Endothelial cell of umbilical vein (primary cell): ENCODE measurements at regions not wholly inside any gene's neighbourhood (a gene's known extent, or its start where the extent isn't known, plus 50 kb on each side); places are given as distances from the start of the nearest gene placed in this dataset.

Experiments used
- BruUV-seq: library from RNA; stranded (reverse); fragments of 400-500 nt; replicated peaks from 2 replicates; lab custom pipeline; 2021; lab: Mats Ljungman, UMichigan
- CTCF ChIA-PET: fragments of 300-600, 350-600 bp; sonication (Branson Sonifier 250); formaldehyde crosslinking; loops from one replicate; lab custom pipeline; 2021; ENCODE audit warnings: antibody characterized with exemption, inconsistent platforms; lab: Charles Lee
- POLR2A ChIA-PET: fragments of 300-600, 350-600 bp; sonication (Branson Sonifier 250); formaldehyde crosslinking; loops from one replicate; lab custom pipeline; 2021; ENCODE audit warnings: antibody characterized with exemption, inconsistent platforms; lab: Charles Lee
- DNase-seq: peaks from one replicate; pipeline ENCODE4 v3.0.0-alpha.2; 2011; ENCODE audit warnings: low read depth, low spot score
- FAIRE-seq: peaks from 2 replicates; lab custom pipeline; 2011; peaks lifted over from hg19 to GRCh38; lab: Jason Lieb, UNC
- H2AFZ ChIP-seq: 2 replicates; pipeline ENCODE4 v1.6.0; 2012; ENCODE audit warnings: low read depth, low read length, control low read depth, inconsistent platforms
- H3K27ac ChIP-seq: 2 replicates; pipeline ENCODE4 v1.5.1; 2011; ENCODE audit warnings: low read depth, mild to moderate bottlenecking, control low read depth, low read length, moderate library complexity; ENCODE audit not compliant: insufficient read depth
- H3K27me3 ChIP-seq, 2 experiments: 2 replicates each; pipeline versions ENCODE4 v1.6.0 to v1.6.1; 2011; ENCODE audit warnings: low read length in 2 of 2, mixed read lengths in 1 of 2; ENCODE audit not compliant: control insufficient read depth in 2 of 2, insufficient read depth in 2 of 2
- H3K36me3 ChIP-seq, 2 experiments: 2 replicates in 1 of 2; 3 replicates in 1 of 2; pipeline ENCODE4 v1.5.1; 2011; ENCODE audit warnings: low read length in 2 of 2, mild to moderate bottlenecking in 1 of 2, moderate library complexity in 1 of 2; ENCODE audit not compliant: control insufficient read depth in 2 of 2, insufficient read depth in 2 of 2; ENCODE audit errors: extremely low read depth in 1 of 2
- H3K4me1 ChIP-seq: 3 replicates; pipeline ENCODE4 v1.5.1; 2011; ENCODE audit warnings: mild to moderate bottlenecking, low read length; ENCODE audit not compliant: control insufficient read depth, insufficient read depth; ENCODE audit errors: extremely low read depth
- H3K4me2 ChIP-seq: 2 replicates; pipeline ENCODE4 v1.6.1; 2011; ENCODE audit warnings: low read length, control low read depth, mixed read lengths; ENCODE audit not compliant: insufficient read depth
- H3K4me3 ChIP-seq, 3 experiments: fragments of 200-600 bp in 1 of 3; sonication (generic), shearing (Covaris generic) in 1 of 3; replicated peaks in 1 of 3; 2 replicates each; pipeline ENCODE4 v1.5.1; 2011 to 2016; ENCODE audit warnings: control low read depth in 3 of 3, low read length in 3 of 3, mild to moderate bottlenecking in 2 of 3, inconsistent platforms in 1 of 3, low read depth in 1 of 3, moderate library complexity in 1 of 3; ENCODE audit not compliant: insufficient read depth in 1 of 3
- H3K79me2 ChIP-seq: 2 replicates; pipeline ENCODE4 v1.6.0; 2012; ENCODE audit warnings: low read length, inconsistent platforms; ENCODE audit not compliant: control insufficient read depth, insufficient read depth
- H3K9ac ChIP-seq: replicated peaks from 2 replicates; pipeline ENCODE3; 2011; ENCODE audit warnings: low read length, control low read depth; ENCODE audit not compliant: insufficient read depth; ENCODE audit errors: extremely low read depth
- H3K9me1 ChIP-seq: replicated peaks from 3 replicates; pipeline ENCODE4 v1.6.0; 2011; ENCODE audit warnings: mild to moderate bottlenecking, low read length; ENCODE audit not compliant: control insufficient read depth, insufficient read depth; ENCODE audit errors: extremely low read depth
- H3K9me3 ChIP-seq: replicated peaks from 2 replicates; pipeline ENCODE4 v1.5.1; 2012; ENCODE audit warnings: low read length, inconsistent platforms; ENCODE audit not compliant: control insufficient read depth, insufficient read depth
- H4K20me1 ChIP-seq: replicated peaks from 2 replicates; pipeline ENCODE3; 2011; ENCODE audit warnings: mild to moderate bottlenecking, low read length; ENCODE audit not compliant: control insufficient read depth, insufficient read depth; ENCODE audit errors: extremely low read depth
- EZH2 ChIP-seq: IDR thresholded peaks from 2 replicates; pipeline ENCODE4 v1.6.1; 2012; ENCODE audit warnings: borderline replicate concordance, low read depth, mild to moderate bottlenecking, moderate library complexity, low read length, inconsistent platforms; ENCODE audit not compliant: severe bottlenecking
- FOS ChIP-seq: IDR thresholded peaks from 2 replicates; pipeline ENCODE4 v1.6.1; 2011; ENCODE audit warnings: mild to moderate bottlenecking, low read length, moderate library complexity, borderline replicate concordance; ENCODE audit not compliant: insufficient read depth
- GATA2 ChIP-seq: IDR thresholded peaks from 2 replicates; pipeline ENCODE4 v1.7.0; 2011; ENCODE audit warnings: low read depth, mild to moderate bottlenecking, moderate library complexity, mixed read lengths, low read length; ENCODE audit not compliant: insufficient read length, insufficient read depth
- JUN ChIP-seq: IDR thresholded peaks from 2 replicates; pipeline ENCODE4 v1.6.1; 2011; ENCODE audit warnings: borderline replicate concordance, low read depth; ENCODE audit not compliant: insufficient read length, insufficient read depth
- MYC ChIP-seq: IDR thresholded peaks from one replicate; pipeline ENCODE4 v1.6.1; 2011; ENCODE audit warnings: mild to moderate bottlenecking, low read depth, low read length
- POLR2A ChIP-seq: IDR thresholded peaks from 2 replicates; pipeline ENCODE4 v1.6.1; 2012; ENCODE audit warnings: low read depth, mild to moderate bottlenecking, control low read depth, low read length
- POLR2AphosphoS5 ChIP-seq: IDR thresholded peaks from 2 replicates; pipeline ENCODE4 v1.6.1; 2012; ENCODE audit warnings: low read depth, mild to moderate bottlenecking, control low read depth, low read length, moderate library complexity; ENCODE audit not compliant: insufficient read depth
- dilution Hi-C: fragments of 300-500 bp; cut with MboI; formaldehyde crosslinking; loops from one replicate; pipeline ENCODE4 v1.15.0; 2019; ENCODE audit warnings: low sequenced_read_pairs; ENCODE audit not compliant: extremely low pct_ligation_motif_present
- intact Hi-C: fragments of 100-400 bp; cut with micrococcal nuclease; formaldehyde crosslinking; loops from one replicate; pipeline ENCODE4 v1.10.0; 2022
- TF ChIP-seq, protein P1 (sequence below), 2 donors: IDR thresholded peaks; 1 replicate in 1 of 2; 2 replicates in 1 of 2; pipeline ENCODE4 v1.5.1; 2011; ENCODE audit warnings: low read length in 2 of 2, mild to moderate bottlenecking in 2 of 2, moderate library complexity in 2 of 2, control low read depth in 1 of 2, inconsistent platforms in 1 of 2, low read depth in 1 of 2; ENCODE audit not compliant: insufficient read depth in 1 of 2; ENCODE audit errors: extremely low read depth in 1 of 2
- TF ChIP-seq, protein P2 (sequence below): IDR thresholded peaks from 2 replicates; pipeline ENCODE4 v1.6.1; 2011; ENCODE audit not compliant: insufficient read depth, insufficient read length

DNA sequence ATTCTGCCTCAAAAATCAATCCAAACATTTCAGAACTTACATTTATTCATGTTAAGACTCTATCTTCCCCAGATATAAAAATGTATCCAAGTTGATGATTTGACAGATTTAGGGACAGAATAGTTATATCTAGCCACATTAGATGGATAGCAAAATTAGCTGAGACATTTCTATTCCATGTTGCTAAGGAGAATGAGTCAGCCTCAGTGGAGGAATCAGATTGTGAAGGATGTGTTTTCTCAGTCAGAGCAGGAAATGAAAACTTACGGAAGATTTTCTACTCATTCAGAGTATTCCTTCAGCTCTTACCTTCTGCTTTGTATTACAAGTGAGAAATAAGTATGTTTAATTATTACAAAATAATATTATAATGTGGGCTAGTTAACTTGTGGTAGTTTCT, 556.3 kb upstream of the ANO3 start:
- no TSS peak for BruUV-seq
- ChIA-PET POLR2A (no interaction called here), CTCF (no interaction called here)
- H3K9ac ChIP-seq = no peak overlapping the region
- no peaks in the 10 kb centered on the region for H3K9me1 ChIP-seq
- H3K4me1 ChIP-seq = no peaks in the 10 kb centered on the region
- TF ChIP-seq POLR2AphosphoS5 = no peak
- TF ChIP-seq, protein P1, sequence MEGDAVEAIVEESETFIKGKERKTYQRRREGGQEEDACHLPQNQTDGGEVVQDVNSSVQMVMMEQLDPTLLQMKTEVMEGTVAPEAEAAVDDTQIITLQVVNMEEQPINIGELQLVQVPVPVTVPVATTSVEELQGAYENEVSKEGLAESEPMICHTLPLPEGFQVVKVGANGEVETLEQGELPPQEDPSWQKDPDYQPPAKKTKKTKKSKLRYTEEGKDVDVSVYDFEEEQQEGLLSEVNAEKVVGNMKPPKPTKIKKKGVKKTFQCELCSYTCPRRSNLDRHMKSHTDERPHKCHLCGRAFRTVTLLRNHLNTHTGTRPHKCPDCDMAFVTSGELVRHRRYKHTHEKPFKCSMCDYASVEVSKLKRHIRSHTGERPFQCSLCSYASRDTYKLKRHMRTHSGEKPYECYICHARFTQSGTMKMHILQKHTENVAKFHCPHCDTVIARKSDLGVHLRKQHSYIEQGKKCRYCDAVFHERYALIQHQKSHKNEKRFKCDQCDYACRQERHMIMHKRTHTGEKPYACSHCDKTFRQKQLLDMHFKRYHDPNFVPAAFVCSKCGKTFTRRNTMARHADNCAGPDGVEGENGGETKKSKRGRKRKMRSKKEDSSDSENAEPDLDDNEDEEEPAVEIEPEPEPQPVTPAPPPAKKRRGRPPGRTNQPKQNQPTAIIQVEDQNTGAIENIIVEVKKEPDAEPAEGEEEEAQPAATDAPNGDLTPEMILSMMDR (IDR thresholded peaks at IDR 0.05; ENCODE audit: extremely low read depth in 1 of 2, insufficient read depth in 1 of 2, low read depth in 1 of 2, low read length in 2 of 2) = no peak
- TF ChIP-seq POLR2A = no peak
- TF ChIP-seq GATA2 = no peak
- no peak for TF ChIP-seq FOS
- TF ChIP-seq JUN = no peak
- no peak for TF ChIP-seq EZH2
- TF ChIP-seq, protein P2, sequence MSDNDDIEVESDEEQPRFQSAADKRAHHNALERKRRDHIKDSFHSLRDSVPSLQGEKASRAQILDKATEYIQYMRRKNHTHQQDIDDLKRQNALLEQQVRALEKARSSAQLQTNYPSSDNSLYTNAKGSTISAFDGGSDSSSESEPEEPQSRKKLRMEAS = no peak
- no peak for TF ChIP-seq MYC
- H3K27ac ChIP-seq = no peak overlapping the region
- no peaks in the 10 kb centered on the region for H3K9me3 ChIP-seq
- H3K79me2 ChIP-seq = no peaks in the 10 kb centered on the region
- dilution Hi-C loops (no loop called here), intact Hi-C loops (no loop called here)
- H4K20me1 ChIP-seq = no peaks in the 10 kb centered on the region
- H3K36me3 ChIP-seq = no peaks in the 10 kb centered on the region
- H3K4me3 ChIP-seq = no peak overlapping the region
- H2AFZ ChIP-seq = no peak overlapping the region
- no peak overlapping the region for H3K4me2 ChIP-seq
- no peaks in the 10 kb centered on the region for H3K27me3 ChIP-seq
- DNase-seq (no peak), FAIRE-seq (no peak)
